GM06990 (cell line): ENCODE measurements at regions not wholly inside any gene's neighbourhood (a gene's known extent, or its start where the extent isn't known, plus 50 kb on each side); places are given as distances from the start of the nearest gene placed in this dataset.
A peak's percentile ranks its signal among the peaks of the same experiment; 100 is the strongest.

Source experiments
- DNase-seq: peaks from one replicate; pipeline ENCODE4 v3.0.0-alpha.2; 2011; ENCODE audit not compliant: insufficient read length; ENCODE audit errors: extremely low read depth
- H3K27me3 ChIP-seq: replicated peaks from 2 replicates; pipeline ENCODE4 v1.6.0; 2011; ENCODE audit warnings: low read length; ENCODE audit not compliant: control insufficient read depth, insufficient read depth
- H3K36me3 ChIP-seq: 2 replicates; pipeline ENCODE4 v1.5.1; 2011; ENCODE audit warnings: low read length; ENCODE audit not compliant: control insufficient read depth, insufficient read depth
- H3K4me3 ChIP-seq: replicated peaks from 2 replicates; pipeline ENCODE4 v1.5.1; 2011; ENCODE audit warnings: low read depth, mild to moderate bottlenecking, control low read depth, low read length
- CTCF ChIP-seq: IDR thresholded peaks from 2 replicates; pipeline ENCODE4 v1.5.1; 2011; ENCODE audit warnings: low read length, control low read depth, mild to moderate bottlenecking, inconsistent platforms; ENCODE audit not compliant: insufficient read depth, poor library complexity, severe bottlenecking

- H3K4me3 ChIP-seq: no peak overlapping the region
- no peak for TF ChIP-seq CTCF
- H3K27me3 ChIP-seq: no peaks in the 10 kb centered on the region
- no peaks in the 10 kb centered on the region for H3K36me3 ChIP-seq
- DNase-seq: no peak
Measured at GRCh38 chr18:43180814-43181213, 65.3 kb upstream of the RIT2 start.

GRCh38 chr18:43175257-43175656, 59.8 kb upstream of the RIT2 start:
- Histone ChIP-seq H3K4me3 (no peak overlapping the region), H3K36me3 (no peaks in the 10 kb centered on the region), H3K27me3 (no peaks in the 10 kb centered on the region)
- TF ChIP-seq CTCF: no peak
- no peak for DNase-seq

- H3K36me3 ChIP-seq: no peaks in the 10 kb centered on the region
- no peaks in the 10 kb centered on the region for H3K27me3 ChIP-seq
- DNase-seq: no peak
- H3K4me3 ChIP-seq: no peak overlapping the region
- peak; percentile 33 for TF ChIP-seq CTCF
Measured at GRCh38 chr18:43170586-43170985, 55.1 kb upstream of the RIT2 start.
